PFSK-1 (cell line): ENCODE measurements at regions not wholly inside any gene's neighbourhood (a gene's known extent, or its start where the extent isn't known, plus 50 kb on each side); places are given as distances from the start of the nearest gene placed in this dataset.

Experiments used
- SIN3A ChIP-seq: IDR thresholded peaks from 2 replicates; pipeline ENCODE4 v1.6.1; 2012; ENCODE audit warnings: mild to moderate bottlenecking, low read length, moderate library complexity, borderline replicate concordance; ENCODE audit not compliant: insufficient read depth
- TF ChIP-seq, protein P1 (sequence below), 2 experiments: IDR thresholded peaks; 2 replicates each; pipeline versions ENCODE4 v1.6.1 to v1.8.0; 2011 to 2012; ENCODE audit warnings: low read depth in 2 of 2, low read length in 2 of 2, control low read depth in 1 of 2, inconsistent platforms in 1 of 2, mild to moderate bottlenecking in 1 of 2, moderate library complexity in 1 of 2; ENCODE audit not compliant: insufficient read depth in 1 of 2

GRCh38 chr10:42960491-42960990 is 116.3 kb upstream of the RET start:
- TF ChIP-seq, protein P1, sequence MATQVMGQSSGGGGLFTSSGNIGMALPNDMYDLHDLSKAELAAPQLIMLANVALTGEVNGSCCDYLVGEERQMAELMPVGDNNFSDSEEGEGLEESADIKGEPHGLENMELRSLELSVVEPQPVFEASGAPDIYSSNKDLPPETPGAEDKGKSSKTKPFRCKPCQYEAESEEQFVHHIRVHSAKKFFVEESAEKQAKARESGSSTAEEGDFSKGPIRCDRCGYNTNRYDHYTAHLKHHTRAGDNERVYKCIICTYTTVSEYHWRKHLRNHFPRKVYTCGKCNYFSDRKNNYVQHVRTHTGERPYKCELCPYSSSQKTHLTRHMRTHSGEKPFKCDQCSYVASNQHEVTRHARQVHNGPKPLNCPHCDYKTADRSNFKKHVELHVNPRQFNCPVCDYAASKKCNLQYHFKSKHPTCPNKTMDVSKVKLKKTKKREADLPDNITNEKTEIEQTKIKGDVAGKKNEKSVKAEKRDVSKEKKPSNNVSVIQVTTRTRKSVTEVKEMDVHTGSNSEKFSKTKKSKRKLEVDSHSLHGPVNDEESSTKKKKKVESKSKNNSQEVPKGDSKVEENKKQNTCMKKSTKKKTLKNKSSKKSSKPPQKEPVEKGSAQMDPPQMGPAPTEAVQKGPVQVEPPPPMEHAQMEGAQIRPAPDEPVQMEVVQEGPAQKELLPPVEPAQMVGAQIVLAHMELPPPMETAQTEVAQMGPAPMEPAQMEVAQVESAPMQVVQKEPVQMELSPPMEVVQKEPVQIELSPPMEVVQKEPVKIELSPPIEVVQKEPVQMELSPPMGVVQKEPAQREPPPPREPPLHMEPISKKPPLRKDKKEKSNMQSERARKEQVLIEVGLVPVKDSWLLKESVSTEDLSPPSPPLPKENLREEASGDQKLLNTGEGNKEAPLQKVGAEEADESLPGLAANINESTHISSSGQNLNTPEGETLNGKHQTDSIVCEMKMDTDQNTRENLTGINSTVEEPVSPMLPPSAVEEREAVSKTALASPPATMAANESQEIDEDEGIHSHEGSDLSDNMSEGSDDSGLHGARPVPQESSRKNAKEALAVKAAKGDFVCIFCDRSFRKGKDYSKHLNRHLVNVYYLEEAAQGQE (IDR thresholded peaks at IDR 0.05; ENCODE audit: insufficient read depth in 1 of 2, low read depth in 2 of 2, low read length in 2 of 2) = no peak
- no peak for TF ChIP-seq SIN3A
